GM23248 (cell line): ENCODE measurements at regions not wholly inside any gene's neighbourhood (a gene's known extent, or its start where the extent isn't known, plus 50 kb on each side); places are given as distances from the start of the nearest gene placed in this dataset.

Experiments
- DNase-seq: peaks from one replicate; pipeline ENCODE4 v3.0.0-alpha.2; 2015
- H2AFZ ChIP-seq: fragments of 200-600 bp; sonication (generic); 2 replicates; pipeline ENCODE4 v1.6.1; 2016; ENCODE audit warnings: antibody characterized with exemption
- H3F3A ChIP-seq: fragments of 200-600 bp; sonication (generic); 2 replicates; pipeline ENCODE4 v1.6.1; 2016; ENCODE audit warnings: mild to moderate bottlenecking, antibody characterized with exemption, mixed run types; ENCODE audit not compliant: insufficient read depth
- H3K27ac ChIP-seq: fragments of 200-600 bp; sonication (generic); 2 replicates; pipeline ENCODE4 v1.5.1; 2016; ENCODE audit warnings: mild to moderate bottlenecking
- H3K27me3 ChIP-seq: fragments of 200-600 bp; sonication (generic); replicated peaks from 2 replicates; pipeline ENCODE4 v1.6.1; 2016; ENCODE audit warnings: mild to moderate bottlenecking; ENCODE audit not compliant: insufficient read depth
- H3K36me3 ChIP-seq: fragments of 200-600 bp; sonication (generic); 2 replicates; pipeline ENCODE4 v1.6.1; 2016; ENCODE audit warnings: low read depth, mild to moderate bottlenecking
- H3K4me1 ChIP-seq: fragments of 200-600 bp; sonication (generic); 2 replicates; pipeline ENCODE4 v1.6.1; 2016; ENCODE audit warnings: mild to moderate bottlenecking; ENCODE audit not compliant: insufficient read depth
- H3K4me2 ChIP-seq: fragments of 200-600 bp; sonication (generic); one replicate; pipeline ENCODE4 v1.6.1; 2016; ENCODE audit warnings: mild to moderate bottlenecking; ENCODE audit not compliant: unreplicated experiment
- H3K4me3 ChIP-seq: fragments of 200-600 bp; sonication (generic); 2 replicates; pipeline ENCODE4 v1.5.1; 2016; ENCODE audit warnings: mild to moderate bottlenecking
- H3K79me2 ChIP-seq: fragments of 200-600 bp; sonication (generic); 2 replicates; pipeline ENCODE4 v1.6.1; 2016; ENCODE audit warnings: mild to moderate bottlenecking; ENCODE audit not compliant: insufficient read depth
- H3K9ac ChIP-seq: fragments of 200-600 bp; sonication (generic); 2 replicates; pipeline ENCODE4 v1.6.1; 2016; ENCODE audit warnings: mild to moderate bottlenecking
- H3K9me2 ChIP-seq: fragments of 200-600 bp; sonication (generic); 2 replicates; pipeline ENCODE4 v1.6.1; 2016; ENCODE audit warnings: mixed run types, mild to moderate bottlenecking, moderate library complexity; ENCODE audit not compliant: insufficient read depth
- H3K9me3 ChIP-seq: fragments of 200-600 bp; sonication (generic); one replicate; pipeline ENCODE4 v1.6.1; 2017; ENCODE audit warnings: low read depth
- H4K20me1 ChIP-seq: fragments of 200-600 bp; sonication (generic); 2 replicates; pipeline ENCODE4 v1.6.0; 2016; ENCODE audit not compliant: insufficient read depth
- EZH2 ChIP-seq: fragments of 200-600 bp; sonication (generic); IDR thresholded peaks from 2 replicates; pipeline ENCODE4 v1.6.1; 2018; ENCODE audit warnings: antibody characterized with exemption, mild to moderate bottlenecking; ENCODE audit not compliant: insufficient read depth, poor library complexity, severe bottlenecking
- EZH2phosphoT487 ChIP-seq: fragments of 200-600 bp; sonication (generic); IDR thresholded peaks from 2 replicates; pipeline ENCODE4 v1.6.1; 2018; ENCODE audit warnings: antibody characterized with exemption, moderate library complexity, mild to moderate bottlenecking, low read depth; ENCODE audit not compliant: insufficient read depth
- WGBS, 2 experiments: methylation state at CpG; one replicate each; pipeline ENCODE4 v1.1.6; 2015 to 2017; ENCODE audit warnings: low lambda C conversion rate in 2 of 2, low coverage in 1 of 2; ENCODE audit errors: missing lambda C conversion rate in 2 of 2; 5-methylcytosine and 5-hydroxymethylcytosine counted together
- in situ Hi-C: fragments of 300-500 bp; cut with MboI; formaldehyde crosslinking; loops from 2 replicates; pipeline ENCODE4 v1.15.0; 2020

- WGBS, 2 experiments, result 7 to 8% methylated on average over 1 of the region's 1 CpG
- in situ Hi-C loops, result no loop called here
- TF ChIP-seq EZH2phosphoT487, result no peak
- TF ChIP-seq EZH2, result no peak
Measured at GRCh38 chr5:75965292-75965691, 117.9 kb upstream of the SV2C start.

GRCh38 chr5:75964008-75964407 lies 119.2 kb upstream of the SV2C start:
- in situ Hi-C loops, result no loop called here
- WGBS, 2 experiments, result 48 to 61% methylated on average over 2 of the region's 2 CpGs

More at GRCh38 chr5:75965292-75965691, 117.9 kb upstream of the SV2C start:
- no peaks in the 10 kb centered on the region for H3K36me3 ChIP-seq
- H4K20me1 ChIP-seq, result no peaks in the 10 kb centered on the region
- no peaks in the 10 kb centered on the region for H3K9me2 ChIP-seq
- no peak overlapping the region for H3K4me2 ChIP-seq
- H3K79me2 ChIP-seq, result no peaks in the 10 kb centered on the region
- no peak for DNase-seq
- H3K27ac ChIP-seq, result no peak overlapping the region
- H2AFZ ChIP-seq, result no peak overlapping the region
- no peaks in the 10 kb centered on the region for H3F3A ChIP-seq
- H3K4me1 ChIP-seq, result no peaks in the 10 kb centered on the region
- no peaks in the 10 kb centered on the region for H3K27me3 ChIP-seq
- H3K4me3 ChIP-seq, result no peak overlapping the region
- H3K9me3 ChIP-seq, result no peaks in the 10 kb centered on the region
- no peak overlapping the region for H3K9ac ChIP-seq

GRCh38 chr5:75963554-75963953 lies 119.6 kb upstream of the SV2C start:
- DNase-seq, result no peak
- in situ Hi-C loops, result no loop called here
- Histone ChIP-seq H3F3A (no peaks in the 10 kb centered on the region), H2AFZ (no peak overlapping the region), H3K9me2 (no peaks in the 10 kb centered on the region), H3K9ac (no peak overlapping the region), H3K79me2 (no peaks in the 10 kb centered on the region), H3K4me2 (no peak overlapping the region), H3K27me3 (no peaks in the 10 kb centered on the region), H3K27ac (no peak overlapping the region), H3K36me3 (no peaks in the 10 kb centered on the region), H4K20me1 (no peaks in the 10 kb centered on the region), H3K9me3 (no peaks in the 10 kb centered on the region), H3K4me3 (no peak overlapping the region), H3K4me1 (no peaks in the 10 kb centered on the region)
- TF ChIP-seq EZH2 (no peak), EZH2phosphoT487 (no peak)
- WGBS, 2 experiments, result 28 to 32% methylated on average over 2 of the region's 2 CpGs

More at GRCh38 chr5:75964008-75964407, 119.2 kb upstream of the SV2C start:
- Histone ChIP-seq H3F3A (no peaks in the 10 kb centered on the region), H3K9me2 (no peaks in the 10 kb centered on the region), H3K4me1 (no peaks in the 10 kb centered on the region), H3K27ac (no peak overlapping the region), H3K9ac (no peak overlapping the region), H3K4me2 (no peak overlapping the region), H4K20me1 (no peaks in the 10 kb centered on the region), H3K9me3 (no peaks in the 10 kb centered on the region), H3K79me2 (no peaks in the 10 kb centered on the region), H3K36me3 (no peaks in the 10 kb centered on the region), H3K4me3 (no peak overlapping the region), H3K27me3 (no peaks in the 10 kb centered on the region), H2AFZ (no peak overlapping the region)
- no peak for DNase-seq
- TF ChIP-seq EZH2phosphoT487, result no peak
- TF ChIP-seq EZH2, result no peak

- Histone ChIP-seq H3K9me2 (no peaks in the 10 kb centered on the region), H4K20me1 (no peaks in the 10 kb centered on the region), H3K9me3 (no peaks in the 10 kb centered on the region), H3K36me3 (no peaks in the 10 kb centered on the region), H3K79me2 (no peaks in the 10 kb centered on the region), H2AFZ (no peak overlapping the region), H3K4me2 (no peak overlapping the region), H3K27ac (no peak overlapping the region), H3K4me3 (no peak overlapping the region), H3K4me1 (no peaks in the 10 kb centered on the region), H3K27me3 (no peaks in the 10 kb centered on the region), H3K9ac (no peak overlapping the region), H3F3A (no peaks in the 10 kb centered on the region)
- no peak for DNase-seq
- in situ Hi-C loops, result no loop called here
- no peak for TF ChIP-seq EZH2phosphoT487
- TF ChIP-seq EZH2, result no peak
- WGBS, 2 experiments, result 0 to 5% methylated on average over 1 of the region's 1 CpG
Measured at GRCh38 chr5:75961818-75962217, 121.4 kb upstream of the SV2C start.

- Histone ChIP-seq H3K79me2 (no peaks in the 10 kb centered on the region), H3K9ac (no peak overlapping the region), H3K4me1 (no peaks in the 10 kb centered on the region), H3K36me3 (no peaks in the 10 kb centered on the region), H3K9me3 (no peaks in the 10 kb centered on the region), H3F3A (no peaks in the 10 kb centered on the region), H3K27ac (no peak overlapping the region), H3K4me2 (no peak overlapping the region), H3K9me2 (no peaks in the 10 kb centered on the region), H2AFZ (no peak overlapping the region), H4K20me1 (no peaks in the 10 kb centered on the region), H3K27me3 (no peaks in the 10 kb centered on the region), H3K4me3 (no peak overlapping the region)
- no peak for DNase-seq
- in situ Hi-C loops, result no loop called here
- TF ChIP-seq EZH2 (no peak), EZH2phosphoT487 (no peak)
Measured at GRCh38 chr5:75960129-75960528, 123.1 kb upstream of the SV2C start.
